H9 (cell line): ENCODE measurements at regions not wholly inside any gene's neighbourhood (a gene's known extent, or its start where the extent isn't known, plus 50 kb on each side); places are given as distances from the start of the nearest gene placed in this dataset.

ENCODE experiments used
- DNase-seq: peaks from one replicate; pipeline ENCODE4 v3.0.0-alpha.2; 2017
- H2AFZ ChIP-seq: one replicate; pipeline ENCODE4 v1.6.1; 2013; ENCODE audit warnings: mild to moderate bottlenecking, low read length, control low read depth, moderate library complexity
- H2AK5ac ChIP-seq: 2 replicates; pipeline ENCODE4 v1.6.1; 2013; ENCODE audit warnings: low read length, control low read depth, mixed read lengths; ENCODE audit not compliant: insufficient read length
- H2BK120ac ChIP-seq: one replicate; pipeline ENCODE4 v1.6.1; 2013; ENCODE audit warnings: low read depth, mild to moderate bottlenecking, low read length, control low read depth, inconsistent platforms; ENCODE audit not compliant: poor library complexity, severe bottlenecking
- H2BK12ac ChIP-seq: 2 replicates; pipeline ENCODE4 v1.6.1; 2013; ENCODE audit warnings: low read length, control low read depth, mixed read lengths, low read depth; ENCODE audit not compliant: insufficient read length
- H2BK15ac ChIP-seq: 2 replicates; pipeline ENCODE4 v1.6.1; 2013; ENCODE audit warnings: low read depth, low read length, control low read depth
- H2BK20ac ChIP-seq: one replicate; pipeline ENCODE4 v1.6.1; 2013; ENCODE audit warnings: low read depth, mild to moderate bottlenecking, low read length, control low read depth, inconsistent platforms; ENCODE audit not compliant: poor library complexity, severe bottlenecking
- H2BK5ac ChIP-seq: 2 replicates; pipeline ENCODE4 v1.6.1; 2013; ENCODE audit warnings: low read length, control low read depth, mixed read lengths; ENCODE audit not compliant: insufficient read length
- H3K14ac ChIP-seq: 2 replicates; pipeline ENCODE4 v1.6.1; 2013; ENCODE audit warnings: low read length, control low read depth; ENCODE audit not compliant: insufficient read depth
- H3K18ac ChIP-seq: 2 replicates; pipeline ENCODE4 v1.6.1; 2013; ENCODE audit warnings: low read depth, mild to moderate bottlenecking, mixed read lengths, low read length, control low read depth; ENCODE audit not compliant: insufficient read length
- H3K23ac ChIP-seq: 2 replicates; pipeline ENCODE4 v1.6.1; 2013; ENCODE audit warnings: low read length, control low read depth, mixed read lengths, low read depth; ENCODE audit not compliant: insufficient read length
- H3K23me2 ChIP-seq: 2 replicates; pipeline ENCODE4 v1.6.1; 2013; ENCODE audit warnings: low read depth, mild to moderate bottlenecking, mixed read lengths, low read length, control low read depth; ENCODE audit not compliant: insufficient read length, poor library complexity, severe bottlenecking
- H3K27ac ChIP-seq: 2 replicates; pipeline ENCODE4 v1.5.1; 2013; ENCODE audit warnings: low read length, control low read depth, mixed read lengths, low read depth; ENCODE audit not compliant: insufficient read length
- H3K27me3 ChIP-seq: 2 replicates; pipeline ENCODE4 v1.6.1; 2013; ENCODE audit warnings: low read length, control low read depth, inconsistent platforms; ENCODE audit not compliant: insufficient read depth
- H3K4ac ChIP-seq: 2 replicates; pipeline ENCODE4 v1.6.1; 2013; ENCODE audit warnings: low read depth, mild to moderate bottlenecking, control low read depth, inconsistent platforms, low read length, moderate library complexity
- H3K4me1 ChIP-seq: 2 replicates; pipeline ENCODE4 v1.6.1; 2013; ENCODE audit warnings: low read length, control low read depth, inconsistent platforms; ENCODE audit not compliant: insufficient read depth
- H3K4me2 ChIP-seq: 2 replicates; pipeline ENCODE4 v1.6.1; 2013; ENCODE audit warnings: low read length, control low read depth, mixed read lengths; ENCODE audit not compliant: insufficient read length, insufficient read depth
- H3K56ac ChIP-seq: 2 replicates; pipeline ENCODE4 v1.6.1; 2013; ENCODE audit warnings: low read depth, mild to moderate bottlenecking, mixed read lengths, low read length, control low read depth; ENCODE audit not compliant: insufficient read length
- H3K79me1 ChIP-seq: 2 replicates; pipeline ENCODE4 v1.6.1; 2013; ENCODE audit warnings: low read depth, mild to moderate bottlenecking, moderate library complexity, low read length, control low read depth, inconsistent platforms; ENCODE audit not compliant: insufficient read depth, poor library complexity, severe bottlenecking
- H3K79me2 ChIP-seq: 2 replicates; pipeline ENCODE4 v1.6.1; 2013; ENCODE audit warnings: low read length, control low read depth, inconsistent platforms; ENCODE audit not compliant: insufficient read depth
- H3K9ac ChIP-seq: 2 replicates; pipeline ENCODE4 v1.6.1; 2013; ENCODE audit warnings: low read length, control low read depth, mixed read lengths; ENCODE audit not compliant: insufficient read length; ENCODE audit errors: extremely low read depth
- H3K9me3 ChIP-seq: one replicate; pipeline ENCODE4 v1.6.1; 2013; ENCODE audit warnings: low read depth, low read length, inconsistent platforms; ENCODE audit not compliant: control insufficient read depth
- H3T11ph ChIP-seq: one replicate; pipeline ENCODE4 v1.6.1; 2013; ENCODE audit warnings: mild to moderate bottlenecking, low read length, control low read depth, inconsistent platforms
- H4K20me1 ChIP-seq: one replicate; pipeline ENCODE4 v1.6.1; 2013; ENCODE audit not compliant: control insufficient read depth, insufficient read length, insufficient read depth
- H4K5ac ChIP-seq: 2 replicates; pipeline ENCODE4 v1.6.1; 2013; ENCODE audit warnings: low read depth, mild to moderate bottlenecking, mixed read lengths, low read length, control low read depth; ENCODE audit not compliant: insufficient read length
- H4K8ac ChIP-seq: replicated peaks from 2 replicates; pipeline ENCODE4 v1.6.1; 2013; ENCODE audit warnings: low read length, control low read depth, mixed read lengths, low read depth; ENCODE audit not compliant: insufficient read length
- H4K91ac ChIP-seq: 2 replicates; pipeline ENCODE4 v1.6.1; 2013; ENCODE audit warnings: low read depth, mild to moderate bottlenecking, moderate library complexity, mixed read lengths, low read length, control low read depth; ENCODE audit not compliant: insufficient read length
- H3K27ac Mint-ChIP-seq, 3 experiments: 2 replicates in 2 of 3; 3 replicates in 1 of 3; pipeline ENCODE4 v1.8.0; 2020 to 2021; ENCODE audit warnings: mixed read lengths in 3 of 3, mild to moderate bottlenecking in 1 of 3, moderate library complexity in 1 of 3
- H3K27me3 Mint-ChIP-seq: 2 replicates; pipeline ENCODE4 v1.8.0; 2021; ENCODE audit warnings: low read depth, mild to moderate bottlenecking, moderate library complexity, mixed read lengths
- H3K36me3 Mint-ChIP-seq, 3 experiments: 2 replicates in 2 of 3; 3 replicates in 1 of 3; pipeline ENCODE4 v1.8.0; 2020 to 2021; ENCODE audit warnings: low read depth in 3 of 3, mixed read lengths in 3 of 3; ENCODE audit not compliant: insufficient read depth in 1 of 3
- H3K4me1 Mint-ChIP-seq, 2 experiments: 2 replicates each; pipeline ENCODE4 v1.8.0; 2020; ENCODE audit warnings: mixed read lengths in 2 of 2
- H3K4me3 Mint-ChIP-seq, 2 experiments: 2 replicates in 1 of 2; 3 replicates in 1 of 2; pipeline ENCODE4 v1.8.0; 2020 to 2021; ENCODE audit warnings: mild to moderate bottlenecking in 2 of 2, mixed read lengths in 2 of 2, moderate library complexity in 1 of 2
- H3K9me3 Mint-ChIP-seq, 2 experiments: 2 replicates in 1 of 2; 3 replicates in 1 of 2; pipeline ENCODE4 v1.8.0; 2020; ENCODE audit warnings: mild to moderate bottlenecking in 2 of 2, mixed read lengths in 2 of 2, moderate library complexity in 1 of 2
- WGBS: extraction: QIAGEN DNeasy Blood & Tissue Kit; methylation state at CpG from one replicate; pipeline ENCODE4 v1.1.7; 2013; ENCODE audit warnings: missing lambda C conversion rate, low lambda C conversion rate, mixed read lengths; ENCODE audit not compliant: insufficient read length; ENCODE audit errors: extremely low coverage; 5-methylcytosine and 5-hydroxymethylcytosine counted together
- TF ChIP-seq, protein P1 (sequence below): fragments of 200-600 bp; sonication (generic); conservative IDR thresholded peaks from 3 replicates; pipeline ENCODE4 v1.8.0; 2021; ENCODE audit warnings: antibody characterized with exemption, mild to moderate bottlenecking

DNA sequence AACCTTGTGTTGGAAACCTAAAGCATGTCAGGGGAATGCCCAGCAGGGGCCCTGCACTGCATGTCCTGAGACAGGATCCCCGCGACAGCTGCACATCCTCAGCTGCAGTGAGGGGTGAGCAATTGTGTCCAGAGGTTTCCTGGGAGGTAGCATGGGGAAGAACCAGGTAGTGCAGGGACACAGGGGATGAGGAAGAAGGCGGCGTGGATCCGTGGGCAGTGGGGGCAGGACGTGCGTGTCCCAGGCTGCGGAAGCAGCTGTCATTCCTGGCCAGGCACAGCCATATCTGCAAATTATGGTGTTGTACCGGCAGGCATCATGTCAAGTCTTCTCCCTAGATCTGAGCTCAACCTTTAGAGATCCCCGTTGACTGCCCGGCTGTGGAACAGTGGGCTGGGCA is 238.2 kb upstream of the MYT1L start:
- no peak for DNase-seq
- Histone ChIP-seq H2AFZ (no peak overlapping the region), H4K20me1 (no peaks in the 10 kb centered on the region), H3K27ac (no peak overlapping the region), H3K27me3 (no peaks in the 10 kb centered on the region), H2BK5ac (no peak overlapping the region), H2BK120ac (no peak overlapping the region), H3K79me1 (no peaks in the 10 kb centered on the region), H2BK20ac (no peak overlapping the region), H4K8ac (no peak overlapping the region), H4K5ac (no peak overlapping the region), H3K56ac (no peak overlapping the region), H2BK12ac (no peak overlapping the region), H3K23ac (no peak overlapping the region), H3K23me2 (no peaks in the 10 kb centered on the region), H3K4ac (no peak overlapping the region), H3K14ac (no peak overlapping the region), H3K4me1 (0 out of 2 replicates have a peak, but pooled peaks cover 2% of the 10 kb centered on the region), H4K91ac (no peak overlapping the region), H3T11ph (no peak overlapping the region), H3K79me2 (no peaks in the 10 kb centered on the region), H3K18ac (no peak overlapping the region), H3K4me2 (no peak overlapping the region), H2BK15ac (no peak overlapping the region), H3K9me3 (peaks cover 4% of the 10 kb centered on the region), H3K9ac (no peak overlapping the region), H2AK5ac (no peak overlapping the region)
- no peaks in the 10 kb centered on the region for H3K36me3 Mint-ChIP-seq
- no peaks in the 10 kb centered on the region for H3K9me3 Mint-ChIP-seq
- no CpG with 5 or more reads among the region's 11 CpGs for WGBS
- H3K27ac Mint-ChIP-seq: peak overlapping the region in 1 of 3 experiments; percentile 81; a peak in 1 of 7 replicates
- peaks cover 2% of the 10 kb centered on the region; the same call in 1 of the 2 replicates for H3K27me3 Mint-ChIP-seq
- TF ChIP-seq, protein P1, sequence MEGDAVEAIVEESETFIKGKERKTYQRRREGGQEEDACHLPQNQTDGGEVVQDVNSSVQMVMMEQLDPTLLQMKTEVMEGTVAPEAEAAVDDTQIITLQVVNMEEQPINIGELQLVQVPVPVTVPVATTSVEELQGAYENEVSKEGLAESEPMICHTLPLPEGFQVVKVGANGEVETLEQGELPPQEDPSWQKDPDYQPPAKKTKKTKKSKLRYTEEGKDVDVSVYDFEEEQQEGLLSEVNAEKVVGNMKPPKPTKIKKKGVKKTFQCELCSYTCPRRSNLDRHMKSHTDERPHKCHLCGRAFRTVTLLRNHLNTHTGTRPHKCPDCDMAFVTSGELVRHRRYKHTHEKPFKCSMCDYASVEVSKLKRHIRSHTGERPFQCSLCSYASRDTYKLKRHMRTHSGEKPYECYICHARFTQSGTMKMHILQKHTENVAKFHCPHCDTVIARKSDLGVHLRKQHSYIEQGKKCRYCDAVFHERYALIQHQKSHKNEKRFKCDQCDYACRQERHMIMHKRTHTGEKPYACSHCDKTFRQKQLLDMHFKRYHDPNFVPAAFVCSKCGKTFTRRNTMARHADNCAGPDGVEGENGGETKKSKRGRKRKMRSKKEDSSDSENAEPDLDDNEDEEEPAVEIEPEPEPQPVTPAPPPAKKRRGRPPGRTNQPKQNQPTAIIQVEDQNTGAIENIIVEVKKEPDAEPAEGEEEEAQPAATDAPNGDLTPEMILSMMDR: no peak
- no peak overlapping the region for H3K4me3 Mint-ChIP-seq
- H3K4me1 Mint-ChIP-seq: peaks cover 3 to 8% of the 10 kb centered on the region in 2 experiments
